Smooth muscle cell (in vitro differentiated cells): ENCODE measurements at regions not wholly inside any gene's neighbourhood (a gene's known extent, or its start where the extent isn't known, plus 50 kb on each side); places are given as distances from the start of the nearest gene placed in this dataset.

Source experiments
- DNase-seq: peaks from one replicate; lab custom pipeline; 2025; ENCODE audit not compliant: unreplicated experiment; lab: John Stamatoyannopoulos, UW
- H2AFZ ChIP-seq: fragments of 200-600 bp; sonication (generic); 2 replicates; pipeline ENCODE4 v1.6.0; 2016; ENCODE audit warnings: antibody characterized with exemption, low read depth, mild to moderate bottlenecking
- H3F3A ChIP-seq: fragments of 200-600 bp; sonication (generic); 2 replicates; pipeline ENCODE4 v1.6.0; 2017; ENCODE audit warnings: antibody characterized with exemption, low read depth
- H3K27ac ChIP-seq: fragments of 200-600 bp; sonication (generic); 2 replicates; pipeline ENCODE4 v1.5.1; 2016; ENCODE audit warnings: low read depth, mild to moderate bottlenecking
- H3K27me3 ChIP-seq: fragments of 200-600 bp; sonication (generic); 2 replicates; pipeline ENCODE4 v1.6.1; 2016; ENCODE audit warnings: low read depth, mild to moderate bottlenecking
- H3K36me3 ChIP-seq: fragments of 200-600 bp; sonication (generic); 2 replicates; pipeline ENCODE4 v1.5.1; 2016; ENCODE audit warnings: low read depth
- H3K4me1 ChIP-seq: fragments of 200-600 bp; sonication (generic); 2 replicates; pipeline ENCODE4 v1.5.1; 2016; ENCODE audit warnings: low read depth
- H3K4me2 ChIP-seq: fragments of 200-600 bp; sonication (generic); 2 replicates; pipeline ENCODE4 v1.6.0; 2016; ENCODE audit warnings: mild to moderate bottlenecking
- H3K4me3 ChIP-seq: fragments of 200-600 bp; sonication (generic); 2 replicates; pipeline ENCODE4 v1.5.1; 2016; ENCODE audit warnings: mild to moderate bottlenecking
- H3K79me2 ChIP-seq: fragments of 200-600 bp; sonication (generic); 2 replicates; pipeline ENCODE4 v1.6.0; 2016; ENCODE audit warnings: low read depth, mild to moderate bottlenecking
- H3K9ac ChIP-seq: fragments of 200-600 bp; sonication (generic); 2 replicates; pipeline ENCODE4 v1.6.0; 2016; ENCODE audit warnings: low read depth
- H3K9me3 ChIP-seq: fragments of 200-600 bp; sonication (generic); replicated peaks from 2 replicates; pipeline ENCODE4 v1.5.1; 2016; ENCODE audit warnings: low read depth
- H4K20me1 ChIP-seq: fragments of 200-600 bp; sonication (generic); 2 replicates; pipeline ENCODE4 v1.6.0; 2016; ENCODE audit warnings: low read depth
- CTCF ChIP-seq: fragments of 200-600 bp; sonication (generic); IDR thresholded peaks from 2 replicates; pipeline ENCODE4 v1.5.1; 2017; ENCODE audit warnings: borderline replicate concordance, mild to moderate bottlenecking, antibody characterized with exemption; ENCODE audit not compliant: insufficient read depth, poor library complexity, severe bottlenecking
- WGBS: methylation state at CpG from one replicate; pipeline ENCODE4 v1.1.7; 2016; ENCODE audit warnings: low lambda C conversion rate; 5-methylcytosine and 5-hydroxymethylcytosine counted together

- no peaks in the 10 kb centered on the region for H3K9me3 ChIP-seq
- DNase-seq: no peak
- WGBS: 85% methylated on average over 5 of the region's 5 CpGs
- no peaks in the 10 kb centered on the region for H3K36me3 ChIP-seq
- no peak overlapping the region for H3K4me2 ChIP-seq
- no peak overlapping the region for H3K27ac ChIP-seq
- H3K79me2 ChIP-seq: no peaks in the 10 kb centered on the region
- no peak for TF ChIP-seq CTCF
- no peaks in the 10 kb centered on the region for H3K4me1 ChIP-seq
- H2AFZ ChIP-seq: no peak overlapping the region
- no peaks in the 10 kb centered on the region for H3F3A ChIP-seq
- no peak overlapping the region for H3K9ac ChIP-seq
- H4K20me1 ChIP-seq: no peaks in the 10 kb centered on the region
- H3K4me3 ChIP-seq: no peak overlapping the region
- H3K27me3 ChIP-seq: peaks cover 18% of the 10 kb centered on the region
These were observed 66.5 kb upstream of the CLDN5 start for GRCh38 chr22:19590696-19591095.

GRCh38 chr22:19591568-19591967, 67.4 kb upstream of the CLDN5 start:
- no peak overlapping the region for H3K27ac ChIP-seq
- H3K4me1 ChIP-seq: no peaks in the 10 kb centered on the region
- TF ChIP-seq CTCF: no peak
- H3K9ac ChIP-seq: no peak overlapping the region
- peaks cover 18% of the 10 kb centered on the region for H3K27me3 ChIP-seq
- H3K79me2 ChIP-seq: no peaks in the 10 kb centered on the region
- H3K9me3 ChIP-seq: no peaks in the 10 kb centered on the region
- no peak for DNase-seq
- H4K20me1 ChIP-seq: no peaks in the 10 kb centered on the region
- no peak overlapping the region for H3K4me3 ChIP-seq
- H2AFZ ChIP-seq: no peak overlapping the region
- no peaks in the 10 kb centered on the region for H3F3A ChIP-seq
- no peak overlapping the region for H3K4me2 ChIP-seq
- 90% methylated on average over 2 of the region's 2 CpGs for WGBS
- no peaks in the 10 kb centered on the region for H3K36me3 ChIP-seq

- peaks cover 18% of the 10 kb centered on the region for H3K27me3 ChIP-seq
- no peak overlapping the region for H3K27ac ChIP-seq
- TF ChIP-seq CTCF: no peak
- H4K20me1 ChIP-seq: no peaks in the 10 kb centered on the region
- H2AFZ ChIP-seq: no peak overlapping the region
- H3F3A ChIP-seq: no peaks in the 10 kb centered on the region
- H3K4me2 ChIP-seq: no peak overlapping the region
- H3K79me2 ChIP-seq: no peaks in the 10 kb centered on the region
- no peak overlapping the region for H3K4me3 ChIP-seq
- H3K4me1 ChIP-seq: no peaks in the 10 kb centered on the region
- WGBS: 85% methylated on average over 4 of the region's 4 CpGs
- DNase-seq: no peak
- no peaks in the 10 kb centered on the region for H3K9me3 ChIP-seq
- no peaks in the 10 kb centered on the region for H3K36me3 ChIP-seq
- H3K9ac ChIP-seq: no peak overlapping the region
These were observed 68.3 kb upstream of the CLDN5 start for GRCh38 chr22:19592464-19592863.

GRCh38 chr22:19593991-19594569, 69.9 kb upstream of the CLDN5 start:
- no peak for TF ChIP-seq CTCF
- WGBS: 38% methylated on average over 7 of the region's 7 CpGs
- peak overlapping the region; percentile 27 for H3K4me2 ChIP-seq

More at GRCh38 chr22:19593991-19594569, 69.9 kb upstream of the CLDN5 start:
- Histone ChIP-seq H3K9ac (no peak overlapping the region), H3K79me2 (no peaks in the 10 kb centered on the region), H3K27ac (no peak overlapping the region), H3K9me3 (no peaks in the 10 kb centered on the region), H3K27me3 (peaks cover 12% of the 10 kb centered on the region), H2AFZ (no peak overlapping the region), H3K36me3 (no peaks in the 10 kb centered on the region), H3F3A (no peaks in the 10 kb centered on the region), H4K20me1 (no peaks in the 10 kb centered on the region), H3K4me3 (no peak overlapping the region), H3K4me1 (no peaks in the 10 kb centered on the region)
- DNase-seq: no peak
